HG03521 (cell line): ENCODE measurements at regions not wholly inside any gene's neighbourhood (a gene's known extent, or its start where the extent isn't known, plus 50 kb on each side); places are given as distances from the start of the nearest gene placed in this dataset.

Experiments
- ATAC-seq: cut with Tn5 transposase; IDR thresholded peaks from one replicate; pipeline ENCODE4 v1.9.1; 2021; ENCODE audit warnings: mild to moderate bottlenecking, moderate library complexity; ENCODE audit not compliant: unreplicated experiment

DNA sequence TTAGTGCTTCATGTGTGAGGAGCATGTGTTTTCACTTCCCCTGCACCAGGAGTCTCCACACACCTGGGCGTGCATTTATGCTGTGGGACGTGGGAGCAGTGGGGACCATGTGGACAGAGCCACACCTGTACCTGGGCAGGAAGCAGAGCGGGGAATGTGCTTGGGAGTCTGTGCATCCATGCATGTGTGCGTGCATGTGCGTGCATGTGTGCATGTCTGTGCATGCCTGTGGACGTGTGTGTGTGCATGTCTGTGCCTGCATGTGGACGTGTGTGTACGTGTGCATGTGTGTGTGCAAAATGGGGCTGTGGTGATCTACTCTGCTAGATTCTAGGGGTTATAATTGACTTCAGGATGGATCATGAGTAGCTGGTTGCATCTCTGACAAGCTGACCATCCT lies 224.0 kb upstream of the GMDS start:
- ATAC-seq, result no peak

DNA sequence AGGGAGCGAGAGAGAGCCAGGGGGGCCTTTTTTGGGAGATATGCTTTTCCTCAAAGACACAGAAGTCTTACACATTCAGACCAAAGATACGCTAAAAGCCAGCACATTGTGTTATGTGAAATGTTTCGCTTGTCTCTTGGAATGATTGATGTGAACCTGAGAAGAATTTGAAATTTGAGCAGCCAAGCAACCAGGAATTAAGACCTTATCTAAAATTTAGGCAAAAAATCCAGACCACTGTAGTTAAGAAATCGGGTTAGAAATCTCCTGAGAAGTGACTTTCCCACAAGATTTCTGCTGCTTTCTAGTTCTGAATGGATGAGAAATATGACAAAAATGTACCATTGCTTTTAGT lies 223.2 kb upstream of the GMDS start:
- no peak for ATAC-seq

DNA sequence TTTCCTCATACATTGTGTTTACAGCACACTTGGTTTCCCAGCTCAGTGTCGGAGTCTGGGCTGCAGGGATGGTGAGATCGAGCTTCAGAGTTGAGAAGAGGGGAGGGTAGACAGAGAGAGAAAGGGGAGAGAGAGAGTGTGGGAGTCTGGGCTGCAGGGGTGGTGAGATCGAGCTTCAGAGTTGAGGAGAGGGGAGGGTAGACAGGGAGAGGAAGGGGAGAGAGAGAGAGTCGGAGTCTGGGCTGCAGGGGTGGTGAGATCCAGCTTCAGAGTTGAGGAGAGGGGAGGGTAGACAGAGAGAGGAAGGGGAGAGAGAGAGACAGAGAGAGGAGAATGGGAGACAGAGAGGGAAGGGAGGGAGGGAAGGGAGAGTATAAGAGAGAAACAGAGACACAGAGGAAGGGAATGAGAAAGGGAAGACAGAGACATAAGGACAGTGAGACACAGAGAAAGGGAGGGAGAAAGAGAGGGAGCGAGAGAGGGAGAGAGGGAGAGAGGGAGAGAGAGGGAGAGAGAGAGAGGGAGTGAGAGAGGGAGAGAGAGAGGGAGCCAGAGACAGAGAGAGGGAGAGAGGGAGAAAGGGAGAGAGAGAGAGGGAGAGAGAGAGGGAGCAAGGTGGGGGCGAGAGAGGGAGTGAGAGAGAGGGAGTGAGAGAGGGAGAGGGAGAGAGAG lies 222.7 kb upstream of the GMDS start:
- no peak for ATAC-seq

- no peak for ATAC-seq
These were observed 219.9 kb upstream of the GMDS start for GRCh38 chr6:2465336-2465735.

- no peak for ATAC-seq
These were observed 219.2 kb upstream of the GMDS start for GRCh38 chr6:2464641-2465040.

DNA sequence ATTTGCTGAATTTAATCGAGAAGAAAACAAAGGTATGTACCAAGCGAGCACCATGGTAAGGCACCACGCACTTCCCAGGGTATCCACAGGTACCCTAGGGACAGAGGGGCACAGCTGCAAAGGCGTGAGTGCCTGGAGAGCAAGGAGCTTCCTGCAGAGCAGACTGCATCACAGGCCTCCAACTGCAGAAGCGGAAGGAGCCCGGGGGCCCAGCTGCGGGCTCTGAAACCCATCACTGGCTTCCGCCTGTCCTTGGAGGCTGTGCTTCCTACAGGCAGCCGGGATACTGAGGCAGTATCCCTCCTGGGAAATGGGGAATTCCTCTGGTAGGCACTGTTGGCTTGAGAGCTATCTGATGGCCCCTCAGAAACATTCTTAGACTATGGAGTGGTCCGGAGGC lies 217.4 kb upstream of the GMDS start:
- ATAC-seq, result no peak

DNA sequence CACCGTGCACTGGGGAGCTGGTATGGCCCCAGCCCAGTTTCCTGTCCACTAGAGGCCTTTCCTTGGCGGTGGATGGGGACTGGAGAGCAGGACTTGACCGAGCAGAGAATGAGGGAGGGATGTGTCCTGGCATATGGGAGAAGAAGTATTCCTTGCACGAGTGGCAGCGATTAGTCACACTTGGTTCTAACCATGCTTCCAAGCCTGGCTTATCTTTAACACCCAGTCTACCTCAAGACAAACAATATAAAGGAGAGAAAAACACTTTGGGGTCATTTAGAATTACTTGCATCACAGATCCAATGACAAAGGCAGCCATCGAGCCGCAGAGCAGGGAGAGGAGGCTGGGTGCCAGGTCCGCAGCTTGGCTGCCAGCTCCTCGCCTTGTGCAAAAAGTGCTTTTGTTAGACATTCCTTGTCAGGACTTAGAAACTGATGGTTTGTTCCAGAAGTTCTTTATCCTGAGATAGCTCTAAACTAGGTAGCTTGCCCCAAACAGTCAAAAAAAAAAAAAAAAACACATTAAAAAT lies 214.9 kb upstream of the GMDS start:
- no peak for ATAC-seq

GRCh38 chr6:2454180-2454579 lies 208.8 kb upstream of the GMDS start:
- no peak for ATAC-seq

DNA sequence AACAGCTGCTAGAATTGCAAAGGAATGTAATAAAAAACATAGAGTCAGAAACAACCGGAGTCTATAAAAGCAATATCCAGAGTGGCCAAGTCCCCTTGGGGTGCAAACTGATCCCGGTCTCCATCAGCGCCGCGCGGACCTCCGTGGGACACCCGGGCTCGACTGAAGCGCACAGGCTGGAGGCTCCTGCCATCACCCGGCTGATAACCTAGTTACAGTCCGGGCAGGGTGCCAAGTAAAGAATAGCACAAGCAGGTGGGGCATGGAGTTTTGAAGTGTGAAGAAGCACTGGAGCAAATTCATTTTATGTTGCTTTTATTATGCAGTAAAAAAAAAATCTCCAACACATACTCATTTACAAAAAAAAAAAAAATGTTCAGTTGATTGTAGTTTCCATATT lies 205.1 kb upstream of the GMDS start:
- no peak for ATAC-seq

DNA sequence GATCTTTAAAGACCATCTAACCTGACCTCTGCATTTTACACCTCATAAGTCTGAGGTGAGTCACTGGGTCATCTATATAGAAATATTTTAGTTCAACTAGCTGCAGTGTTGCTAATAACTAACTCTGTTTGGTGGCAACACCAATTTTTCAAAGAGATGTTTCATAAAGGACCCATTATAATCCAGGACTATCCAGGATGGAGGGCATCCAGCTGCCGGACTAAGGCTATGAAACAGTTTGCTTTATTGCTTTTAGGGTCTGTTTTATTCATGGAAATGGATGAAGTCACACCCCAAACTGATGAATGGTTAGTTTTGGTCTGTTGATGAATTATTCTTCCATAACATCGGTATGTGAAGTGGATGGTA lies 204.2 kb upstream of the GMDS start:
- no peak for ATAC-seq

DNA sequence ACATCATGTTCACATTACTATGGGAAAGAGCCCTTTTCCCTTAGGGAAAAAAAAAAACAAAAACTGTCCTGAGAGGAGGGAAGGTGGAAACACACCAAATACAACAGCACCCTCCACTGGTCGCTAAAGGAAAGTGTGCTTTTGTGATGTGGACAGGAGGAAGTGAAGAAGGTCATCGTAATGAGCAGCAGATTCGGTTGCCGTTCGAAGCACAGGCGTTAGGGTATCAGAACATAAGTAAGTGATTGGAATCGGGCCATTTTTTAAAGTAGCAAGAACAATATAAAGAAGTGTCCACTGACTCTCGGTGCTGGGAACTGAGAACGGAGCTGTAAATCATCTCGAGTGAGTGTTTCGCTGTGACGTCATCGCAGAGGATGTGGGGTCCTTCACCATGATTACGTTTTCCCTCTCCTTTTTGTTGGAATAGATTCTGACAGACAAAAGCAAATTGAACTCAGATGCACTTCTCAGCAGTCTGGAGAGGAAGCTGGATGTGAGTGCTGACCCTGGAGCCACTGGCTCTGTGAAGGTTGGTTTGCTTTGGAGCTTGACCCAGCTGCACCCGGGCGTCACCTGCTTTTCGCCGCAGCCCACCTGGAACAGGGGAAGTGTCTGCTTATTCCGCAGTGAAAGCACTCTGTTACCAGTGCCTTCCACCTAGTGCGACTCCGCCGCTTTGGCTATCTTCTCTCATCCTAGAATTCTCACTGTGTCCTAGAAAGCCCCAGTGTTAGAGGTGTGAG lies 203.6 kb upstream of the GMDS start:
- ATAC-seq, result no peak

DNA sequence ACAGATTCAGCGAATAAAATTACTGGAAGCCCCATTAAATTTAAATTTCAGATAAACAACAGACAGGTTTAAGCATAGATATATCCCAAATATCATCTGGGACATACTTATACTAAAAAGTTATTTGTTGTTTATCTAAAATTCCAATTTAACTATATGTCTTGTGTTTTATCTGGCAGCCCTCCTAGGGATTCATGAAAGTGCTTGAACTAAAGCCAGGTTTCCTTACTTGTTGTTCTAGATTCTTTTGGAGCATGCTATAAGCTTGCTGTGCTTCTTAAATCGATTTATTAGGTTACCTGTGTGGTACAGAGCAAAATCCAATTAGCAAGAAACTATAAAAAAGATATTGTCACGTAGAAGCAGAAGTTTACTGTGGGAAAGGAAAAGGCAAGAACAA lies 202.5 kb upstream of the GMDS start:
- ATAC-seq, result no peak

DNA sequence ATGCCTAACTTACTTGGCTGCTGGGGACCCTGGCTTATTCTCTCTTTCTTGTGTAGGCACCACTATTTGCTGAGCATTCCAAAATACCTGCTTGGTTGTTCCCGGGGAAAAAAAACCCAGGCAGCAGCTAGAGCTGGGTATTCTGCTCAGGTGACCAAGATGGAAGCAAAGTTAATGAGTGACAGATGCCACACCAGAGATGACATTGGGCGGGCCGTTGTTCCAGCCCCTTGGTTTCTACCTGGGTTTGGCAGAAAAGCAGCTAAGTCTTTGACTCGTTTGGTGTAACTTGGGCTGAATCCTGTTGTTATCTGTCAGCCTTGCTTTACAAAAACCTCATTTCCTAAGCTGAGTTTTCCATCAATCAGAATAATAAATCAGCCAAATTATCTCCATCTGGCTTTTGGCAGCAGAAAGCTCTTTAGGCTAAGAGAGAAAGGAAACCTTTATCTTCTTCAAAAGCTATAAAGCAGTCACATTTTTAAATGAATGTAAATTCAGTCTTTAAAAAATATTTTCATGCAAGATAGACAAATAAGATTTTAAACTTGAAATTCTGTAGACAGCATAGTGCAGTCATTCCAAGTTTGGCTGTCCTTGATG lies 202.0 kb upstream of the GMDS start:
- ATAC-seq, result no peak

- ATAC-seq, result no peak
These were observed 196.4 kb upstream of the GMDS start for GRCh38 chr6:2441601-2442475.

GRCh38 chr6:2440516-2440915 lies 195.1 kb upstream of the GMDS start:
- ATAC-seq, result no peak

DNA sequence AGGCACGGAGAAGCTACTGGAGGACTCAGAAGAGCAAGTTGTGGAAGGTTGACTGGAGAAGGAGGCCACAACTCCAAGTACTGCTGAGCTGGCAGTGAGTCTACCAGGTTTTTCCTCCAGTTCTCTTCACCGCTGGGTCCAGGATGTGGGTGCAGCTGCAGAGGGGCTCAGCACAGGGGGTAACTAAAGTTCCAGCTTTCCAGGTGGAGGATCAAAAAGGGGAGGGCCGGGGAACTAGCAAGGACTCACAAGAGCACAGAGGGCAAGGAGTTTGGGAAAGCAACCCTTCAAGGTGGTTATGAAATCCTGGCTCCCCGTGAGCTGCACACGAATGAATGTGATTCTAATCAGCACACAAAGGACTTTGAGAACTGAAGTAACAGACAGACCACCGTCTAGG lies 194.2 kb upstream of the GMDS start:
- no peak for ATAC-seq

DNA sequence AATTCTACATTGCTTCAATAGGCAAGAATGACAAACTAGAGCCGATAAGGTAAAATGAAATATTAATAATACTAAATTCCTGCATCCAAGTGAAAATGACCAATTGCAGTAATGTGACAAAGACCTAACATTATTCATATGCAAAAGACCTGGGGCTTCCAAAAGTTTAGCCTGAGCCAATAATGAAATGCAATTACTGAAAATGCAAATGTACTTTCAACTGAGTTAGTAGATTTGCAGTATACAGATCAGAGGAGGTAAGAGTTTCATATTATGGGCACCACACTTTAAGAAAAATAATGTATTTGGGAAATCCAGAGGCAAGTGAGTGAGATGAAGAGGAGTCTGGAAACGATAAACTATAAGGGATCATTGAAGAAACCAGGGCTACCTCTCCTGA lies 193.7 kb upstream of the GMDS start:
- no peak for ATAC-seq

DNA sequence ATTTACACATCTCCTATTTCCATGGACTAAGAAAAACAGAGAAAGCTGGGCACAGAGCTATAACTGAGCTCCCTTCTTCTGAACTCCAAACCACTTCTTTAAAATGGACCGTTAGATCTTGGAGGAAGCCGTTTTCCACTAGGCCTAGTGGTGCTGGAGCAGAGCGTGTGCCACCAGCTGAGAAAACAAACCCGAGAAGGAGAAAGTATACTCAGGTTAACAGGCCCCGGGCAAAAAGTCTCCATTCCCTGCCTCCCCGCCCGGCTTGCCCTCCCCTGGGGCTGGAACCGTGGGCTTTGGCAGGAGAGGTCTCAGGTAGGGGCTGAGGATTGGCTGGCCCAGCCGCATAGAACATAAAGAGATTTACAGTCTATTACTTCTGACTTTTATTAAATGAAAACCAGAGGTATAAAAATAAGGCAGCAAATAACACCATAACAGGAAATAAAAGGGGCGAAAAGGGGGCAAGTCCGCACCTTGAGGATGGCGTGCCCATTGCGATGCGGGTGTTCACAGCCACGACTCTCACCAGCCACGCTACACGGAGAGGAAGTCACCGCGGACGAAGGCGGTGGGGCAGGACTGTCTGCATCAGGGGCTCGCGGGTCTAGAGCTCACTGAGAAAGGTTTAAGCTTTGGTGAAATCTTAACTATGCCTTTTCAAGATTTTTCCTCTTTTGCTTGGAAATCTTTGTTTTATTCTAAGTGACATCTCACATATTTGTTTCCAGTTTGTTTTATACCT lies 191.2 kb upstream of the GMDS start:
- ATAC-seq, result no peak

DNA sequence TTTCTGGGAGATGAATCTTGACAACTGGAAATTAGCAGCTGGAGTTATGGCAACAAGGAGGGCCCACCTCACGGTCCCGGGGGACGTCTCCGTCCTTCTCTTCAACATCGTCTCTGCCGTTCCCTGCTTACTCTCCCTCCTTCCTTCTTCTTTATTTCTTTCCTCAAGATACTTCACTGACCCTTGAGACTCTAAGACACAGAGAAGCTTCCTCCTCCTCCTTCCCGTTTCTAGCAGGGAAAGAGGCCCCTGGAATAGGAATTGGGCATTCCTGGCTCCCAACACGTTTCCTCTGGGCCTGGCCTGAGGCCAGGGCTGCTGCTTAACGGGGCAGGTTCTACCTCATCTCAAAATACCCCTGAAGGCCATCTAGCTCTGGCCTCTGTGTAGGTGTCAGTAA lies 189.9 kb upstream of the GMDS start:
- no peak for ATAC-seq

DNA sequence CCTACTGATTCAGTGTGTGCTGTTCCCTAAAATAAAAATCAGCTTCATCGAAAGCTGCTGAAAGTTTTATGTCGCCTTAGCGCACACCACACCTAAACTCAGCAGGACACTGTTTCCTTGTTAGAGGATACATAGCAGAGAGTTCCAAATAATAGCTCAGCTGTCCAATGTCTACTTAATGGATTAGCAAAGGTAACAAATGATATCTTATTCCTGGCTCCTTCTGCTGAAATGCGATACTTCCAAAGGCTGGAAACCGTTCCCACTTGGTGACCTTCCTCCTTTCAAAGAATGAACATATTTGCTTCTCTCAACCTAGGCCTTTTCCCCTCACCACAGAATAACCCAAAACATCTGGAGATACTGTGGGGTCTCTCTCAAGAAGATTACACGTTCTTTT lies 189.5 kb upstream of the GMDS start:
- no peak for ATAC-seq

- no peak for ATAC-seq
These were observed 188.7 kb upstream of the GMDS start for GRCh38 chr6:2434116-2434515.
